Heart right ventricle (tissue), 16 donors: ENCODE measurements at regions not wholly inside any gene's neighbourhood (a gene's known extent, or its start where the extent isn't known, plus 50 kb on each side); places are given as distances from the start of the nearest gene placed in this dataset.

Experiments used
- ATAC-seq, 8 donors: fragments of 200-7000 bp; cut with Tn5 transposase; one replicate each; pipeline ENCODE4 v1.9.1; 2020; ENCODE audit warnings: mild to moderate bottlenecking in 8 of 8, moderate library complexity in 8 of 8, moderate number of reproducible peaks in 1 of 8
- DNase-seq, 2 donors: peaks; one replicate each; pipeline ENCODE4 v3.0.0-alpha.2; 2020
- H3K27ac ChIP-seq, 10 donors: fragments of 200-600 bp; sonication (generic) in 2 of 10; one replicate each; pipeline versions ENCODE4 v1.5.0 to v1.8.0; 2020 to 2022; ENCODE audit warnings: mild to moderate bottlenecking in 3 of 10
- H3K27me3 ChIP-seq, 7 donors: fragments of 200-600 bp; one replicate each; pipeline ENCODE4 v1.8.0; 2021 to 2022; ENCODE audit warnings: mild to moderate bottlenecking in 2 of 7
- H3K36me3 ChIP-seq, 9 donors: fragments of 200-600 bp; sonication (generic) in 1 of 9; one replicate each; pipeline versions ENCODE4 v1.5.0 to v1.8.0; 2020 to 2022; ENCODE audit warnings: mild to moderate bottlenecking in 2 of 9
- H3K4me1 ChIP-seq, 9 donors: fragments of 200-600 bp; sonication (generic) in 1 of 9; one replicate each; pipeline versions ENCODE4 v1.5.0 to v1.8.0; 2020 to 2022; ENCODE audit warnings: mild to moderate bottlenecking in 4 of 9
- H3K4me3 ChIP-seq, 10 donors: fragments of 200-600 bp; sonication (generic) in 2 of 10; one replicate each; pipeline versions ENCODE4 v1.5.0 to v1.8.0; 2020 to 2022; ENCODE audit warnings: mild to moderate bottlenecking in 7 of 10, moderate library complexity in 2 of 10
- H3K9me3 ChIP-seq, 11 donors: fragments of 200-600 bp in 10 of 11; sonication (generic) in 2 of 11; one replicate each; pipeline versions ENCODE4 v1.5.0 to v1.8.0; 2013 to 2022; ENCODE audit warnings: mild to moderate bottlenecking in 2 of 11, control low read depth in 1 of 11, moderate library complexity in 1 of 11
- CTCF ChIP-seq, 9 donors: fragments of 200-600 bp; sonication (generic) in 2 of 9; IDR thresholded peaks; one replicate each; pipeline versions ENCODE4 v1.5.0 to v1.8.0; 2021 to 2022; ENCODE audit warnings: antibody characterized with exemption in 9 of 9, mild to moderate bottlenecking in 5 of 9, moderate library complexity in 1 of 9
- WGBS, 2 donors: extraction: QIAGEN DNeasy Blood & Tissue Kit; methylation state at CpG; one replicate each; pipeline ENCODE4 v1.1.7; 2013; ENCODE audit warnings: inconsistent platforms in 1 of 2; 5-methylcytosine and 5-hydroxymethylcytosine counted together
- intact Hi-C, 10 donors: fragments of 100-400 bp; cut with DNase I; formaldehyde crosslinking; loops; one replicate each; pipeline versions ENCODE4 v1.11.1 to v1.14.2; 2022
- donor health status: Arrhythmogenic right ventricular cardiomyopathy.
- donor health status: ischemic (EF 13 %, LVEDD 7.1; RV severe dilation, severe dysfunction).
- donor health status: healthy with polysubstance abuse.
- donor health status: DM: no; HTN: yes; CAD: no.
- donor health status: DM: no; HTN: no; CAD: no.
- donor health status: ischemic (EF 25% LVEDD 6.9; RV normal size, moderate dysfunction).
- donor health status: ischemic (EF 25% LVEDD 5.7; RV mildly dilated, moderate dysfunction).
- donor health status: healthy.
- donor health status: DM: yes; HTN: yes; CAD: no.
- donor health status: Ischemic cardiomyopathy.
- donor health status: ischemic (EF 35%, LVEDD 5.7; RV mildly dilated, moderate dysfunction).
- donor health status: nonischemic (EF 11% LVEDD 7.7; RV severe dilation, severe dysfunction).
- donor health status: DM: yes; HTN: yes; CAD: no.
- donor health status: PGD.
- donor health status: ischemic (EF 29% LVEDD 5.4; RV normal size, mild dysfunction).
- donor health status: nonischemic (EF 23%, LVEDD 6.1; RV moderate dilation, normal function).

- intact Hi-C loops, result no loop called here
- H3K4me3 ChIP-seq, result no peak overlapping the region
- no peaks in the 10 kb centered on the region for H3K4me1 ChIP-seq
- no peaks in the 10 kb centered on the region for H3K36me3 ChIP-seq
- DNase-seq, result no peak
- H3K9me3 ChIP-seq, result peaks cover 0 to 7% (median 0%) of the 10 kb centered on the region in 11 donors
- no peak overlapping the region for H3K27ac ChIP-seq
- ATAC-seq, result no peak
- TF ChIP-seq CTCF (IDR thresholded peaks at IDR 0.05), result no peak
- H3K27me3 ChIP-seq, result no peaks in the 10 kb centered on the region
Observed at GRCh38 chr4:18535948-18536347, 514.4 kb upstream of the LCORL start.

GRCh38 chr4:18533262-18533775 lies 511.8 kb upstream of the LCORL start:
- DNase-seq (no peak), ATAC-seq (no peak)
- Histone ChIP-seq H3K4me3 (no peak overlapping the region), H3K9me3 (peaks cover 0 to 7% (median 0%) of the 10 kb centered on the region in 11 donors), H3K4me1 (no peaks in the 10 kb centered on the region), H3K36me3 (no peaks in the 10 kb centered on the region), H3K27me3 (no peaks in the 10 kb centered on the region), H3K27ac (no peak overlapping the region)
- TF ChIP-seq CTCF (IDR thresholded peaks at IDR 0.05), result no peak
- 22 to 26% methylated on average over 3 of the region's 3 CpGs for WGBS, 2 donors
- intact Hi-C loops, result no loop called here

- Histone ChIP-seq H3K4me3 (no peak overlapping the region), H3K9me3 (peaks cover 0 to 7% (median 0%) of the 10 kb centered on the region in 11 donors), H3K4me1 (no peaks in the 10 kb centered on the region), H3K36me3 (no peaks in the 10 kb centered on the region), H3K27me3 (no peaks in the 10 kb centered on the region), H3K27ac (no peak overlapping the region)
- ATAC-seq, result no peak
- intact Hi-C loops, result no loop called here
- no peak for TF ChIP-seq CTCF (IDR thresholded peaks at IDR 0.05)
- 88% methylated on average over 4 of the region's 4 CpGs for WGBS, 2 donors
- no peak for DNase-seq
Observed at GRCh38 chr4:18531731-18532130, 510.2 kb upstream of the LCORL start.

- ATAC-seq (no peak), DNase-seq (no peak)
- Histone ChIP-seq H3K36me3 (no peaks in the 10 kb centered on the region), H3K27me3 (no peaks in the 10 kb centered on the region), H3K4me1 (no peaks in the 10 kb centered on the region), H3K4me3 (no peak overlapping the region), H3K27ac (no peak overlapping the region), H3K9me3 (peaks cover 0 to 7% (median 0%) of the 10 kb centered on the region in 11 donors)
- TF ChIP-seq CTCF (IDR thresholded peaks at IDR 0.05), result no peak
- intact Hi-C loops, result no loop called here
Observed at GRCh38 chr4:18529482-18529881, 507.9 kb upstream of the LCORL start.
